ENCODE measurements at regions not wholly inside any gene's neighbourhood (a gene's known extent, or its start where the extent isn't known, plus 50 kb on each side); places are given as distances from the start of the nearest gene placed in this dataset.

DNA sequence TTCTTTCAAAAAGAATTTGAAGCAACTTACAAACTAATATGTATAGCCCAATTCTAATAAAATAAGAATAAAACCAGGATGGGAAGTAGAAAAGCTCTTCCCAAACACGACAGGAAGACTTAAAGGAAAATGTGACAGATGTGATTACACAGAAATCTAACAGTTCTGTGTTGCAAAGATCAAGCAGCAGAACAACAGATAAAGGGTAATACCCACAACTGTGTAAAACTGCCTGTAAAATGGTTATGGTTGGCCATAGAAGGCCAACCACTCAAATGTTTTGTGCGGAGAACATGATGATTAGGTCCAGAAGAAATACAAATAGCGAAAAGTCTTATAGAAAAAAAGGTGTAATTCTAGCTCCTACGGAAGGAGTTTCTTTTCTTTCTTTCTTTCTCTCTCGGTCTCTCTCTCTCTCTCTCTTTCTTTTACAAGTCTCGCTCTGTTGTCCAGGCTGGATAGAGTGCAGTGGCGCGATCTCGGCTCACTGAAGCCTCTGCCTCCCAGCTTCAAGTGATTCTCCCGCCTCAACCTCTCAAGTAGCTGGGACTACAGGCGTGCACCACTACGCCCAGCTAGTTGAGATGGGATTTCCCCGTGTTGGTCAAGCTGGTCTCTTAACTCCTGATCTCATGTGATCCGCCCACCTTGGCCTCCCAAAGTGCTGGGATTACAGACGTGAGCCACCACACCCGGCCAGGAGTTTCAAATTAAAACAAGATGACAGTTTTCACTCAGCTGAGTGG is 128.5 kb downstream of the QRSL1 start:
- no peak for TF ChIP-seq POLR2A (IDR thresholded peaks at IDR 0.05)
- TF ChIP-seq, protein P1, sequence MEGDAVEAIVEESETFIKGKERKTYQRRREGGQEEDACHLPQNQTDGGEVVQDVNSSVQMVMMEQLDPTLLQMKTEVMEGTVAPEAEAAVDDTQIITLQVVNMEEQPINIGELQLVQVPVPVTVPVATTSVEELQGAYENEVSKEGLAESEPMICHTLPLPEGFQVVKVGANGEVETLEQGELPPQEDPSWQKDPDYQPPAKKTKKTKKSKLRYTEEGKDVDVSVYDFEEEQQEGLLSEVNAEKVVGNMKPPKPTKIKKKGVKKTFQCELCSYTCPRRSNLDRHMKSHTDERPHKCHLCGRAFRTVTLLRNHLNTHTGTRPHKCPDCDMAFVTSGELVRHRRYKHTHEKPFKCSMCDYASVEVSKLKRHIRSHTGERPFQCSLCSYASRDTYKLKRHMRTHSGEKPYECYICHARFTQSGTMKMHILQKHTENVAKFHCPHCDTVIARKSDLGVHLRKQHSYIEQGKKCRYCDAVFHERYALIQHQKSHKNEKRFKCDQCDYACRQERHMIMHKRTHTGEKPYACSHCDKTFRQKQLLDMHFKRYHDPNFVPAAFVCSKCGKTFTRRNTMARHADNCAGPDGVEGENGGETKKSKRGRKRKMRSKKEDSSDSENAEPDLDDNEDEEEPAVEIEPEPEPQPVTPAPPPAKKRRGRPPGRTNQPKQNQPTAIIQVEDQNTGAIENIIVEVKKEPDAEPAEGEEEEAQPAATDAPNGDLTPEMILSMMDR (IDR thresholded peaks at IDR 0.05), result no peak

All from testis (tissue), 2 donors.